ENCODE measurements at regions not wholly inside any gene's neighbourhood (a gene's known extent, or its start where the extent isn't known, plus 50 kb on each side); places are given as distances from the start of the nearest gene placed in this dataset.

- TF ChIP-seq CTCF (IDR thresholded peaks at IDR 0.05): no peak
- TF ChIP-seq REST (IDR thresholded peaks at IDR 0.05): no peak
- no peak for TF ChIP-seq RNF2 (IDR thresholded peaks at IDR 0.05; ENCODE audit: borderline replicate concordance, low read depth)
- TF ChIP-seq HEYL (CRISPR knock-in tag; IDR thresholded peaks at IDR 0.05): no peak
- no peak for TF ChIP-seq RARB (CRISPR knock-in tag; IDR thresholded peaks at IDR 0.05)
- TF ChIP-seq PBX3 (IDR thresholded peaks at IDR 0.05): no peak
- TF ChIP-seq RAD21 (conservative IDR thresholded peaks at IDR 0.05 in 1 of 2, IDR thresholded peaks at IDR 0.05 in 1 of 2): no peak
- TF ChIP-seq RCOR1 (IDR thresholded peaks at IDR 0.05; ENCODE audit: low read depth, low read length): no peak
- TF ChIP-seq ESRRA (IDR thresholded peaks at IDR 0.05; ENCODE audit: borderline replicate concordance, low read length): no peak
- no peak for TF ChIP-seq POLR2A (IDR thresholded peaks at IDR 0.05; ENCODE audit: low read length)
- TF ChIP-seq EP300 (IDR thresholded peaks at IDR 0.05): no peak
- TF ChIP-seq HMGXB4 (CRISPR knock-in tag; IDR thresholded peaks at IDR 0.05; ENCODE audit: borderline replicate concordance): no peak
These were observed 99.8 kb upstream of the SH3BP4 start for GRCh38 chr2:234852035-234852434.
